D721Med (cell line): ENCODE measurements at regions not wholly inside any gene's neighbourhood (a gene's known extent, or its start where the extent isn't known, plus 50 kb on each side); places are given as distances from the start of the nearest gene placed in this dataset.
"Not testable (repeated sequence)": the region's sequence is repeated elsewhere in the genome, so short reads cannot be mapped to it uniquely, and the experiment has no call there.

Experiments
- DNase-seq: peaks from one replicate; pipeline ENCODE4 v3.0.0; 2011; ENCODE audit warnings: low spot score; ENCODE audit not compliant: insufficient read length
- FAIRE-seq: peaks from 2 replicates; lab custom pipeline; 2011; peaks lifted over from hg19 to GRCh38; lab: Jason Lieb, UNC
- CTCF ChIP-seq: IDR thresholded peaks from 2 replicates; pipeline ENCODE4 v1.5.1; 2012; ENCODE audit warnings: mild to moderate bottlenecking, control low read depth; ENCODE audit not compliant: insufficient read depth; ENCODE audit errors: missing control alignments

GRCh38 chr4:170697845-170698244 is 608.1 kb upstream of the AADAT start:
- TF ChIP-seq CTCF: no peak
- FAIRE-seq (no peak), DNase-seq (no peak)

GRCh38 chr4:170697045-170697444 is 607.3 kb upstream of the AADAT start:
- no peak for FAIRE-seq
- no peak for DNase-seq
- TF ChIP-seq CTCF: no peak

GRCh38 chr4:170691168-170691567 is 601.4 kb upstream of the AADAT start:
- no peak for FAIRE-seq
- no peak for DNase-seq
- no peak for TF ChIP-seq CTCF

GRCh38 chr4:170687751-170688150 is 598.0 kb upstream of the AADAT start:
- TF ChIP-seq CTCF: no peak
- FAIRE-seq: no peak

GRCh38 chr4:170685701-170686100 is 595.9 kb upstream of the AADAT start:
- FAIRE-seq, DNase-seq: not testable (repeated sequence)

More at GRCh38 chr4:170687751-170688150, 598.0 kb upstream of the AADAT start:
- no peak for DNase-seq

GRCh38 chr4:170682558-170683294 is 593.0 kb upstream of the AADAT start:
- FAIRE-seq: no peak

GRCh38 chr4:170682087-170682486 is 592.3 kb upstream of the AADAT start:
- DNase-seq, FAIRE-seq: not testable (repeated sequence)

More at GRCh38 chr4:170682558-170683294, 593.0 kb upstream of the AADAT start:
- no peak for DNase-seq
- no peak for TF ChIP-seq CTCF

GRCh38 chr4:170675568-170676262 is 586.0 kb upstream of the AADAT start:
- FAIRE-seq: no peak
- no peak for TF ChIP-seq CTCF
- DNase-seq: no peak
